ENCODE measurements at regions not wholly inside any gene's neighbourhood (a gene's known extent, or its start where the extent isn't known, plus 50 kb on each side); places are given as distances from the start of the nearest gene placed in this dataset.
A peak's percentile ranks its signal among the peaks of the same experiment; 100 is the strongest.

GRCh38 chr7:22559829-22560489 lies 60.0 kb upstream of the STEAP1B start:
- DNase-seq: peak; percentile 54

GRCh38 chr7:22557167-22557566 lies 57.2 kb upstream of the STEAP1B start:
- no peak for DNase-seq

DNA sequence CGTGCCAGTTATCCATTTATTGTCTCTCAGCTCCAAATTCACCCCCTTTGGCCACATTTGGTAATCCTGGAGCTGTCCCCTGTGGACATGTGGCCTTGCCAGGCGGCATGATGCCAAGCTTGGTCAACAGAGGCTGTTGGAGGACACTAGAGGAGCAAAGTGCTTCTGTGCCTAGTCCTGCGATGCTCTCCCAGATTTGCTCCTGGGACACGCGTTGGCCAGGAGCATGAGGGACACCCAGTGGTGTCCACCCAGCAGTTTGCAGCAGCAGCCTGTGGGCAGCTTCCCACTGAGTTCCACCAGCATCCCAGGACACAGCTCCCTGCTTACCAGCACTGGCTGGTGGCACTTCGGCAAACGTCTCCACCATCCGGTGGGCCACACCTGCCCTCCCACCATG lies 55.5 kb upstream of the STEAP1B start:
- DNase-seq: no peak

GRCh38 chr7:22554184-22554583 lies 54.2 kb upstream of the STEAP1B start:
- DNase-seq: no peak

DNA sequence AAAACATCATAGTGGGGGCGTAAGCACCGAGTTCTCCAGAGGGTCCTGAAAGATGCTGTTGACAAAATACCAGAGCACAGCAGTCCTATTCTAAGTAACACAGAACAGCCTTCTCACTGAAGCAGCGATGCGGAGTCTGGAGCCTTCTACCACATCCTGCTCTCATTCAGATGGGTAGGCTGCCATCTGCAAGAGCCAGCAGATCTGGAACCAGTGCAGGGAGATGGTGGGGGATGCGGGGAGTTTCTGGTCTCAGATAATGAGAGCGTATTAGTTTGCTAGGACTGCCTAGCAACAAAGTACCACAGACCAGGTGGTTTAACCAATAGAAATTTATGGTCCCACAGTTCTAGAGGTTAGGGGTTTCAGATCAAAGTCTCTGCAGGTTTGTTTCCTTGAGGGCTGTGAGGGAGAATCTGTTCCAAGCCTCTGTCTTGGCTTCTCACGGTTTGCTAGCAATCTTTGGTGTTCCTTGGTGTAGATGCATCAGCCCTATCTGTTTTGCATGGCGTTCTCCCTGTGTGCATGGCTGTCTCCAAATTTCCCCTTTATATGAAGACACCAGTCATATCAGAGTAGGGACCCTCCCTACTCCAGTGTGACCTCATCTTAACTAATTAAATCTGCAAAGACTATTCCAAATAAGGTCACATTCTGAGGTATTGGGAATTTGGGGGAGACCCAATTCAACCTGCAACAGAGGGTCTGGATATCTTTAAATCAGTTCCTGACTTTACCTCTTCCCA lies 52.0 kb upstream of the STEAP1B start:
- DNase-seq: no peak

- DNase-seq: no peak
Observed at GRCh38 chr7:22550514-22551030, 50.6 kb upstream of the STEAP1B start.

DNA sequence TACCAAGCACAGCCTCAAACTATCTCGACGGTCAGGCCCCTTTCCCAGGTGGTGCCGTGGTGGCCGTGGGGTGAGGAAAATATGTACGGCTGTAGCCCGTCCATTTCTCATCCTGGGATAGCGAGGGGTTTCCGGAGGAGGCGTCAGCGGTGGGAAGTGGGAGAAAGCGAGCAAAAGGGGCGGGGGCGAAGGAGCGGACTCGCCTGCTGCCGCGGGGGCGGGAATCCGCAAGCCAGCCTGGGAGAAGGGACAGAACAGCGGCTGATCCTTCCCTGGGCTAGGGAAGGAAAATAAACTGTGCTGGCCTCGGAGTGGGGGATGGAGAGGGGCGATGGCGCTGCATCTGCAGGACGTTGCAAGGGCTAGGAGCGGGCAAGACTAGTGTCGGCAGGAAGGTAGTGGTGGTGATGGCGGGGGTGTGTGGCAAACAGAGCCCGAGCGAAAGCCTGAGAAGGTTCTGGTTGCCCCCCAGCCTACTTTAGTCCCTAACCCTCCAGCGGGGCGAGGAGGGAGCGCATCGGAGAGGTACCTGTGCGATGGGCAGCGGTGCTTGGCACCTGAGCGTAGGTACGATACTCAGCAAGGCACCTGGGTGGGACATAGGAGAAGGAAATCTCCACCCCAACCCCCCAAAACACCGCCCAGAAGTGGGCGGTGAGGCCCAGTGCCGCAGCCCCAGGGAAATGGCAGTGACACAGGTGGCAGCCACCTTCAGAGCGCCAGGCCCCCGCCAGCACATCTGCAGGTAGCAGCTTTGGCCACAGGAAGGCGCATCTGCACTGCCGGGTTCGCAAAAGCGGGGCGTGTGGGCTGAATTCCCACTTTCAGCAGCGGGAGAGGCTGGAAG lies 49.9 kb upstream of the STEAP1B start:
- DNase-seq: no peak

Data from activated CD8-positive, alpha-beta memory T cell treated with anti-CD3 and anti-CD28 coated beads, Interleukin-2, amount 50 U/mL, for 4 hours (primary cell).